K562 (cell line): ENCODE measurements at regions not wholly inside any gene's neighbourhood (a gene's known extent, or its start where the extent isn't known, plus 50 kb on each side); places are given as distances from the start of the nearest gene placed in this dataset.
A peak's percentile ranks its signal among the peaks of the same experiment; 100 is the strongest.

Experiments used
- FUS ChIP-seq: fragments of 200-400 bp; formaldehyde crosslinking; optimal IDR thresholded peaks from 2 replicates; pipeline ENCODE3; 2017; ENCODE audit warnings: low read depth, low read length
- GABPB2 ChIP-seq: fragments of 250-450 bp; sonication (Bioruptor Pico); conservative IDR thresholded peaks from 2 replicates; pipeline ENCODE4 v1.5.1; 2021; ENCODE audit warnings: mild to moderate bottlenecking
- HNRNPH1 ChIP-seq: fragments of 200-400 bp; formaldehyde crosslinking; optimal IDR thresholded peaks from 2 replicates; pipeline ENCODE3; 2017; ENCODE audit warnings: low read depth, mild to moderate bottlenecking, low read length, moderate library complexity
- KLF6 ChIP-seq: fragments of 250-450 bp; sonication (Bioruptor Pico); IDR thresholded peaks from 2 replicates; pipeline ENCODE4 v1.4.0; 2020; ENCODE audit warnings: mild to moderate bottlenecking, moderate library complexity, borderline replicate concordance
- NFIC ChIP-seq: fragments of 450-650 bp; IDR thresholded peaks from 2 replicates; pipeline ENCODE4 v1.6.1; 2017; ENCODE audit warnings: mild to moderate bottlenecking, inconsistent platforms
- SREBF1 ChIP-seq: fragments of 150-350 bp; IDR thresholded peaks from 2 replicates; pipeline ENCODE4 v1.6.1; 2014; ENCODE audit warnings: antibody characterized with exemption, low read depth, low read length, borderline replicate concordance
- ZNF3 ChIP-seq: fragments of 250-450 bp; sonication (Bioruptor Pico); IDR thresholded peaks from 2 replicates; pipeline ENCODE4 v1.5.0; 2021; ENCODE audit warnings: mild to moderate bottlenecking, moderate library complexity
- ZNF707 ChIP-seq: fragments of 250-450 bp; sonication (Bioruptor Pico); conservative IDR thresholded peaks from 2 replicates; pipeline ENCODE4 v1.8.0; 2022; ENCODE audit warnings: inconsistent platforms, mild to moderate bottlenecking, moderate library complexity
- TF ChIP-seq, protein P1 (sequence below): fragments of 450-650 bp; IDR thresholded peaks from 2 replicates; pipeline ENCODE4 v1.6.1; 2016; ENCODE audit warnings: antibody characterized with exemption
- TF ChIP-seq, protein P2 (sequence below): fragments of 250-450 bp; sonication (Bioruptor Pico); IDR thresholded peaks from 2 replicates; pipeline ENCODE4 v1.5.0; 2022; ENCODE audit warnings: mild to moderate bottlenecking

GRCh38 chr11:95652002-95652472, 137.5 kb downstream of the FAM76B start (continued):
- TF ChIP-seq, protein P1, sequence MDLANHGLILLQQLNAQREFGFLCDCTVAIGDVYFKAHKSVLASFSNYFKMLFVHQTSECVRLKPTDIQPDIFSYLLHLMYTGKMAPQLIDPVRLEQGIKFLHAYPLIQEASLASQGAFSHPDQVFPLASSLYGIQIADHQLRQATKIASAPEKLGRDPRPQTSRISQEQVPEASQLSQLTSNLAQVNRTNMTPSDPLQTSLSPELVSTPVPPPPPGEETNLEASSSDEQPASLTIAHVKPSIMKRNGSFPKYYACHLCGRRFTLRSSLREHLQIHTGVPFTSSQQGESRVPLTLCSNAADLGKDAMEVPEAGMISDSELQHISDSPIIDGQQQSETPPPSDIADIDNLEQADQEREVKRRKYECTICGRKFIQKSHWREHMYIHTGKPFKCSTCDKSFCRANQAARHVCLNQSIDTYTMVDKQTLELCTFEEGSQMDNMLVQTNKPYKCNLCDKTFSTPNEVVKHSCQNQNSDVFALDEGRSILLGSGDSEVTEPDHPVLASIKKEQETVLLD = no peak
- TF ChIP-seq ZNF707 (CRISPR knock-in tag) (no peak), KLF6 (CRISPR knock-in tag) (no peak), HNRNPH1 (no peak), FUS (no peak), ZNF3 (no peak), SREBF1 (no peak), GABPB2 (CRISPR knock-in tag) (no peak), NFIC (peak; percentile 80)
- TF ChIP-seq, protein P2, sequence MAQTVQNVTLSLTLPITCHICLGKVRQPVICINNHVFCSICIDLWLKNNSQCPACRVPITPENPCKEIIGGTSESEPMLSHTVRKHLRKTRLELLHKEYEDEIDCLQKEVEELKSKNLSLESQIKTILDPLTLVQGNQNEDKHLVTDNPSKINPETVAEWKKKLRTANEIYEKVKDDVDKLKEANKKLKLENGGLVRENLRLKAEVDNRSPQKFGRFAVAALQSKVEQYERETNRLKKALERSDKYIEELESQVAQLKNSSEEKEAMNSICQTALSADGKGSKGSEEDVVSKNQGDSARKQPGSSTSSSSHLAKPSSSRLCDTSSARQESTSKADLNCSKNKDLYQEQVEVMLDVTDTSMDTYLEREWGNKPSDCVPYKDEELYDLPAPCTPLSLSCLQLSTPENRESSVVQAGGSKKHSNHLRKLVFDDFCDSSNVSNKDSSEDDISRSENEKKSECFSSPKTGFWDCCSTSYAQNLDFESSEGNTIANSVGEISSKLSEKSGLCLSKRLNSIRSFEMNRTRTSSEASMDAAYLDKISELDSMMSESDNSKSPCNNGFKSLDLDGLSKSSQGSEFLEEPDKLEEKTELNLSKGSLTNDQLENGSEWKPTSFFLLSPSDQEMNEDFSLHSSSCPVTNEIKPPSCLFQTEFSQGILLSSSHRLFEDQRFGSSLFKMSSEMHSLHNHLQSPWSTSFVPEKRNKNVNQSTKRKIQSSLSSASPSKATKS (CRISPR knock-in tag) = no peak
